ENCODE measurements at regions not wholly inside any gene's neighbourhood (a gene's known extent, or its start where the extent isn't known, plus 50 kb on each side); places are given as distances from the start of the nearest gene placed in this dataset.

DNA sequence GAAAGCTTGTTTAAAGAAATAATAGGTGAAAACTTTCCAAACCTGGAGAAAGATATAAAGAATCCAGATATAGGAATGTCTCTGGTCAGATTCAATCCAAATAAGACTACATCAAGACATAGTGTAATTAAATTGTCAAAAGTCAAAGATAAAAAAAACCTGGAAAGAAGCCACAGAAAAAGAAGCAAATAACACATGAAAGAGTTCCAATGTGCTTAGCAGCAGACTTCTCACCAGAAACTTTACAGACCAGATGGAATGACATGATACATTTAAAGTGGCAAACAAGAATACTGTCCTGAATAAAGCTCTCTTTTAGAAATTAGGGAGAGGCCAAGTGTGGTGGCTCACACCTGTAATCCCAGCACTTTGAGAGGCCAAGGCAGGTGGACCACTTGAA is 1039.9 kb downstream of the KCNT2 start:
- TF ChIP-seq, protein P1, sequence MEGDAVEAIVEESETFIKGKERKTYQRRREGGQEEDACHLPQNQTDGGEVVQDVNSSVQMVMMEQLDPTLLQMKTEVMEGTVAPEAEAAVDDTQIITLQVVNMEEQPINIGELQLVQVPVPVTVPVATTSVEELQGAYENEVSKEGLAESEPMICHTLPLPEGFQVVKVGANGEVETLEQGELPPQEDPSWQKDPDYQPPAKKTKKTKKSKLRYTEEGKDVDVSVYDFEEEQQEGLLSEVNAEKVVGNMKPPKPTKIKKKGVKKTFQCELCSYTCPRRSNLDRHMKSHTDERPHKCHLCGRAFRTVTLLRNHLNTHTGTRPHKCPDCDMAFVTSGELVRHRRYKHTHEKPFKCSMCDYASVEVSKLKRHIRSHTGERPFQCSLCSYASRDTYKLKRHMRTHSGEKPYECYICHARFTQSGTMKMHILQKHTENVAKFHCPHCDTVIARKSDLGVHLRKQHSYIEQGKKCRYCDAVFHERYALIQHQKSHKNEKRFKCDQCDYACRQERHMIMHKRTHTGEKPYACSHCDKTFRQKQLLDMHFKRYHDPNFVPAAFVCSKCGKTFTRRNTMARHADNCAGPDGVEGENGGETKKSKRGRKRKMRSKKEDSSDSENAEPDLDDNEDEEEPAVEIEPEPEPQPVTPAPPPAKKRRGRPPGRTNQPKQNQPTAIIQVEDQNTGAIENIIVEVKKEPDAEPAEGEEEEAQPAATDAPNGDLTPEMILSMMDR (IDR thresholded peaks at IDR 0.05; ENCODE audit: insufficient read depth, low read depth, low read length) = no peak
- DNase-seq (ENCODE audit: low read depth) = no peak
- no peak overlapping the region for H3K4me3 ChIP-seq (ENCODE audit: low read depth, low read length)

DNA sequence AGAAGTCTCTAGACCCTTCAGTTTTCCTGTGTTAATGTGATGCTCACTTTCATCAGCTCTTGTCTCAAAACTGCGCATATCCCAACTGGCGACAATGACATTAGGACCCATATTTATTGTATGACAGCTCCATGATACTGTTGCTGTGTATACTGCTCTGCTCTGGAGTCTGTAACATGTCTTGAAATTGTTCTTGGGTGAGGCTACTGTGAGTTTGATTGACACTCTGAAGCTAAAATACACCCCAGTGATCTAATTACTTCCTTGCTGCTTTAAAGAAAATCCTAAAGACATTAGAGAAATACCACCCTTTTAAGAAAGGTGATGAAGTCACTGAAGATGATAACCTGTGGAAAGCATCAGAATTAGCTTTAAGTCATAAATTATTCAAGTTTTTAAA is 1046.2 kb downstream of the KCNT2 start:
- DNase-seq (ENCODE audit: low read depth) = no peak
- no peak overlapping the region for H3K4me3 ChIP-seq (ENCODE audit: low read depth, low read length)

DNA sequence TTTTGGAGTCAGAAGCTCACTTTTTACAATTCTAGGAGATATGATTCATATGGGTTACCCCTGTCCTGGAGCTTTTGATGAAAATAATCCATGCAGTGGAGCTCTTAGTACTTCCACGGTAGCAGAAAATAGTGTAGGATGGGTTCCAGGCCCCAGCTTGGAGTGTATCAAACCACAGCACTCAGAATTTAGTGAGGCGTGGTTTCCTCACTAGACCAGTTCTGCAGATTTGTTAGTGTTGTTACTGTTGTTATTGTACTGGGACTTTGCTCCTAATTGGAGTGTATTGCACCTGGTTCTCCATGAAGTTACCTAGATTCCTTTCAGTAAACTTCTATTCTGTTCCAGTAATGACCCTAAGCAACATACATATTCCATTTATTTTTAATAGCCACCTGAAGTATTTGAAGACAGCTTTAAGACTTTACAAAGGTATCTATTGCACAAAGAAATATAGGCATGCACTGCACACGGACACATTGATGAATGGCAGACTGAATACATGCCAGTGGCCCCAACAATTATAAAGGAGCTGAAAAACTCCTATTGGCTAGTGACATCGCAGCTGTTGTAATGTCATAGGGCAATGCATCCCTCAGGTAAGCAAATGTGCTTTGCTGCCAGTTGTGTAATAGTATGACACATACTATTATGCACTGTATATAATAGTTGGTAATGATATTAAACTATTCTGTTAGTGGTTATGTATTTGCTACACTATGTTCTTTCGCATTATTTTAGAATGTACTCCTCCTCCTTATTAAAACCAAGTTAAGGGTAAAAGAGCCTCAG is 1058.0 kb downstream of the KCNT2 start:
- H3K4me3 ChIP-seq (ENCODE audit: low read depth, low read length) = no peak overlapping the region
- TF ChIP-seq, protein P1 (IDR thresholded peaks at IDR 0.05; ENCODE audit: insufficient read depth, low read depth, low read length) = no peak
- DNase-seq (ENCODE audit: low read depth) = no peak

More for the DNA sequence above, 1046.2 kb downstream of the KCNT2 start:
- TF ChIP-seq, protein P1 (IDR thresholded peaks at IDR 0.05; ENCODE audit: insufficient read depth, low read depth, low read length) = no peak

DNA sequence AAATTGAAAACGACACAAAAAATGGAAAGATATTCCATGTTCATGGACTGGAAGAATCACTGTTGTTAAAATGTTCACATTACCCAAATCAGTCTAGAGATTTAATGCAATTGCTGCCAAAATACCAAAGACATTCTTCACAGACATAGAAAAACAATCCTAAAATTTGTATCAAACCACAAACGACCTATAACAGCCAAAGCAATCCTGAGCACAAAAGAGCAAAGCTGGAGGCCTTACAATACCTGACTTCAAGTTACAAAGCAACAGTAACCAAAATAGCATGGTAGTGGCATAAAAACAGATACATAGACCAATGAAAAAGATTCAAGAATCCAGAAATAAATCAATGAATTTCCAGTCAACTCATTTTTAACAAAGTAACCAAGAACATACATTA is 1077.3 kb downstream of the KCNT2 start:
- H3K4me3 ChIP-seq (ENCODE audit: low read depth, low read length) = no peak overlapping the region
- TF ChIP-seq, protein P1 (IDR thresholded peaks at IDR 0.05; ENCODE audit: insufficient read depth, low read depth, low read length) = no peak
- no peak for DNase-seq (ENCODE audit: low read depth)

DNA sequence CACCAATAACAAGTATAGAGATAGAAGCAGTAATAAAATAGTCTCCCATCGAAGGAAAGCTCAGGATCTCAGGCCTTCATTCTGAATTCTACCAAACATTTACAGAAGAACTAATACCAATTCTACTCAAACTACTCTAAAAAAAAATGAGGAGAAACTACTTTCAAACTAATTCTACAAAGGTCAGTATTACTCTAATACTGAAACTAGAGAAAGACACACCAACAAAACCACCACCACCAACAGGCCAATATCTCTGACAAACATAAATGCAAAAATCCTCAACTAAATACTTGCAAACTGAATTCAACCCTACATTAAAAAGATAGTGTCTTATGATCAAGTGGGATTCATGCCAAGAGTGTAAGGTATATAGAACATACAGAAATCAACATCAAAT is 1078.4 kb downstream of the KCNT2 start:
- H3K4me3 ChIP-seq (ENCODE audit: low read depth, low read length) = no peak overlapping the region
- TF ChIP-seq, protein P1 (IDR thresholded peaks at IDR 0.05; ENCODE audit: insufficient read depth, low read depth, low read length) = no peak
- DNase-seq (ENCODE audit: low read depth) = no peak

DNA sequence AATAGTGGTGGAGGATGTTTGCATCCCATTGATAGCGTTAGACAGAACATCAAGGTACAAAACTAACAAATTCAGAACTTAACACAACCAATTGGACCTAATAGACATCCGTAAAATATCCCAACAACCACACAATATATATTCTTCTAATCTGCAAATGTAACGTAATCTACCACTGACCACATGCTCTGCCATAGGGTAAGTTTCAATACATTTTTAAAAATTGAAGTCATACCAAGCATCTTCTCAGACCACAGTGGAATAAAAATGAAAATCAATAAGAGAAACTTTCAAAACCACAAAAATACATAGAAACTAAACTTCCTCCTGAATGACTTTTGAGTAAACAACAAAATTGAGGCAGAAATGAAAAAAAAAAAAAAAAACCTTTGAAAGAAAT is 1087.5 kb downstream of the KCNT2 start:
- DNase-seq (ENCODE audit: low read depth) = no peak
- TF ChIP-seq, protein P1 (IDR thresholded peaks at IDR 0.05; ENCODE audit: insufficient read depth, low read depth, low read length) = no peak
- H3K4me3 ChIP-seq (ENCODE audit: low read depth, low read length) = no peak overlapping the region

DNA sequence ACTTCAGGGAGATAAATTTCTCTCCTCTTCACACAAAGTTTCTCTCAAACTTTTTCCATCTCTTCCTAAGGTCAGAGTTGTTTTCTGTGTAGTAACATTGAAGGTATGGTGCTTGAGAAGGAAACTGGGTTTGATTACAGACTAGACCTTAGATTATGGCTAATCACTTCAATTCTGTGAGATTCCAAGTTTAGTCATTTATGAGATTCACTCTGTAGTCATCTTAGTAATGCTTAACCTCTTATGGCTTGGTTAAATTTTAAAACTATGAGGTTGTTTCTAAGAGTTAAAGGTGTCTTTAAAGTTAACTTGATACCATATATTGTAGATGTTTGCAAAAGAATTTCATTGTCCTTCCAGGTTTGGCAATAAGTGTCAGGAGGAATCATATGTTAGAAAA is 1092.2 kb downstream of the KCNT2 start:
- H3K4me3 ChIP-seq (ENCODE audit: low read depth, low read length) = no peak overlapping the region
- DNase-seq (ENCODE audit: low read depth) = no peak
- TF ChIP-seq, protein P1 (IDR thresholded peaks at IDR 0.05; ENCODE audit: insufficient read depth, low read depth, low read length) = no peak

All from fibroblast of villous mesenchyme (primary cell).